KOPT-K1 (cell line): ENCODE measurements at regions not wholly inside any gene's neighbourhood (a gene's known extent, or its start where the extent isn't known, plus 50 kb on each side); places are given as distances from the start of the nearest gene placed in this dataset.
"Not testable (repeated sequence)": the region's sequence is repeated elsewhere in the genome, so short reads cannot be mapped to it uniquely, and the experiment has no call there.

Source experiments
- H3K27ac ChIP-seq: fragments of 200-600 bp; sonication (generic); 2 replicates; pipeline ENCODE4 v1.5.1; 2016; ENCODE audit warnings: antibody characterized with exemption, mild to moderate bottlenecking, low read depth, low read length; ENCODE audit not compliant: poor library complexity, severe bottlenecking
- H3K36me3 ChIP-seq: fragments of 200-600 bp; sonication (generic); 2 replicates; pipeline ENCODE4 v1.5.1; 2017; ENCODE audit warnings: antibody characterized with exemption, mild to moderate bottlenecking, low read length, moderate library complexity; ENCODE audit not compliant: insufficient read depth
- H3K9me3 ChIP-seq: fragments of 200-600 bp; sonication (generic); 2 replicates; pipeline ENCODE4 v1.5.1; 2017; ENCODE audit warnings: antibody characterized with exemption, low read length, mild to moderate bottlenecking; ENCODE audit not compliant: insufficient read depth, poor library complexity, severe bottlenecking

DNA sequence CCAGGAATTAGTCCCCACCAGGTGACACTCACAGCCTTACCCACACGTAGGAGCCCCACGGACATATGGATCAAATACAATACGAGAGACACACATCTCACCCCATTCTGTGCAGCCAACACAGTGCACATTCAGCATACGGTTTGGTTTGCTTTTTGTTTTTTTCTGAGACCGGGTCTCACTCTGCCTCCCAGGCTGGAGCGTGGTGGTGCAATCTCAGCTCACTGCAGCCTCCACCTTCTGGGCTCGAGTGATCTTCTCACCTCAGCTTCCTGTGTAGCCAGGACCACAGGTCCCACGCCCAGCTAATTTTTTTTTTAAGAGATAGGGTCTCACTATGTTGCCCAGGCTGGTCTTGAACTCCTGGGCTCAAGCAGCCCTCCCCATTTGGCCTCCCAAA, 102.8 kb downstream of the POTEB start:
- not testable (repeated sequence) for H3K36me3 ChIP-seq, H3K9me3 ChIP-seq, H3K27ac ChIP-seq

DNA sequence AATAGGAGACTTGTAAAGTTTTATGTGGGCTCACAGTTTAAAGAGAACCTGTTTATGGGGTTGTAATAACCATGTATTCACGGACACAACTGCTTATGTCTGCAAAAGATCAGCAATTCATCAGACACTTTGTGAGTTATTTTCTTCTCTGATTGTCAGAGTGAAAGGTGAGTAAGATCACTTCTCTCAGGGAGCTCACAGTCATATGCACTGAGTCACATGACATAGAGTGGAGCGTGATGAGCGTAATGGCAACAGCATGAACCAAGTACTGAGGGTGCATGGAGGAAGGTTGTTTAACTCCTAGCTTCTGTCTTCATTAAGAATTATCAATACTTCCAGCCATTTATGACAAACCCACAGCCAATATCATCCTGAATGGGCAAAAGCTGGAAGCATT, 111.0 kb downstream of the POTEB start:
- not testable (repeated sequence) for H3K36me3 ChIP-seq, H3K9me3 ChIP-seq, H3K27ac ChIP-seq

DNA sequence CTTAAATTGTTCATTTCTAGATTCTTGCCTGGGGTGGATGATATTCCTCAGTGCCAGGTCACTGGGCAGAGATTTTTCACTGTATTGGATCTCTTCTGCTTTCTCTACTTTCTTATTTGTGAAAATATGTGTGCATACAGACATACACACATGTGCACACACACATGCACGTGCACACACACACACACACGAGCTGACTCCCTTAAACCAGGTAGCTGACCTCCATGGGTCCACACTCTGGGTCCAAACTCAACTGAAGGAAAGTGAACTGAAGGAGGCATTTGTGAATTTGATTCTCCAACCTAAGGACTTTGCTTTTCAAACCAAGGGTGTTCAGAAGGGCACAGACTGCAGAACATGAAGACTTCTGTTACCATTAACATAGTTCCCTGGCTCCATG, 113.8 kb downstream of the POTEB start:
- not testable (repeated sequence) for H3K36me3 ChIP-seq, H3K27ac ChIP-seq, H3K9me3 ChIP-seq

DNA sequence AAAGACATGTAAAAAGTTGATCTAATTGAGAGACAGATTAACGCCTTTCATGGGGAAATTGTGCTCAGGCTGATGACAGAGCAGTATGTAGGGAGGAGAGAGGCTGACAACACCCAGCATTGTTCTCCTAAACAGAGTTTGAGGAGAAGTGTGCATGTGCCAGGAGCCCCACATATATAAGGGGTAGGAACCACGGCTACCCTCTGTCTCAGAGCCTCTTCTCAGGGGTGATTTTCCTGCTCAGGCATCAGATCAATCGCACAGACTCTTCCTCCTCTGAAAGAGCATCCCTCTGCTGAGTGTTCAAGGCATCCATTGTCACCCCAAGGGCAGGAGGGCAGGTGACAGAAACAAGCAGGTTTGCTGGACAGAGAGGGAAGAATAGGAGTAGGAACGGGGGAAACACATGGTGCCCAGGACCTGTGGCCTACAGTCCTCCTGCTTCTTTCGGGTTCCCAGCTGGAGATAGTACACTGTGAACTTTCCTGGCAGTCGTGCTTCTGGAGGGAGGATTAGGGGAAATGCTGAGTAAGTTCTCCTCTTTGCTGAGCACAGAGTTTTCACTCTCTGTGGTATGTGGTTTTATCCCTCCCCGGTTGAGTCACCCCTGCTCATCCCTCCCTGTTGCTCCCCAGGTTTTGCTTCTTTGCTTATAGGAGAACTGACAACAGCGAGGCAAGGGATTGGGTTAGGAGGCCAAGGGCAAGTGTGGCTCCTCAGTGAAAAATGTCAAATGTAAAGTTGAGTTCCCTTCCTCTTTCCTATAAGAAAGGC, 117.1 kb downstream of the POTEB start:
- not testable (repeated sequence) for H3K36me3 ChIP-seq, H3K9me3 ChIP-seq, H3K27ac ChIP-seq

DNA sequence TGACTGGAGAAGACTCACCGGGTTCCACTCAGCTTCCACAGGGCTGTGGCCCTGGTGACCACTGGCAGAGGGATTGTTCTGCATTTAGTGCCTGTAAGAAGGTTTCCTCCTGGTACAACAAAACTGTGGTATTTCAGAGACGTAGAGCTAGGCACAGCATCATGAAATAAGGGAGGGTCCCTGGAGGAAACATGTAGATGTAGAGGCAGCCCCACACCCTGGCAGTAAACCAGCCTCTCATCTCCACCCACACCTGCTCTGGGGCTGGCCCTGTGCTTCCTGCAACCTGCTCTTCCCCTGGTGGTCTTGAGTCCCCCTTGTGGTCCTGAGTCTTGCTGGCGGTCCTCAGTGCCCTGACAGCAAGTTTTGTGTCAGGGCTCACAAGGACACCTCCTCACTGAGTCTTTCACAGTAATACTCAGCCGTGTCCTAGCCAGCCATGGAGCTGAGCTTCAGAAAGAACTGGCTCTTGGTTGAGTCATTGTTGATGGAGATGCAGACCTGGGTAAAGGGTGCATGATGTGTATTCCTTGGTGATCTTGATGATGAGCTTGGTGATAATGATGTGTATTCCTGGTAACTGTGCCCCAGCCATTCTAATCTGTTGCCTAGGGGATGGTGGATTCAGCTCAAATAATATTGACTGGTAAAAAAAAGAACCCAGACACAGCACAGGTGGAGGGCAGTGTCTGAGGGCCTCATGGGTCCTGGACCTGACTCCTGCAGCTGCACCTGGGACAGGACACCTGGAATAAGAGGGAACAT, 118.0 kb downstream of the POTEB start:
- H3K36me3 ChIP-seq, H3K9me3 ChIP-seq, H3K27ac ChIP-seq: not testable (repeated sequence)

DNA sequence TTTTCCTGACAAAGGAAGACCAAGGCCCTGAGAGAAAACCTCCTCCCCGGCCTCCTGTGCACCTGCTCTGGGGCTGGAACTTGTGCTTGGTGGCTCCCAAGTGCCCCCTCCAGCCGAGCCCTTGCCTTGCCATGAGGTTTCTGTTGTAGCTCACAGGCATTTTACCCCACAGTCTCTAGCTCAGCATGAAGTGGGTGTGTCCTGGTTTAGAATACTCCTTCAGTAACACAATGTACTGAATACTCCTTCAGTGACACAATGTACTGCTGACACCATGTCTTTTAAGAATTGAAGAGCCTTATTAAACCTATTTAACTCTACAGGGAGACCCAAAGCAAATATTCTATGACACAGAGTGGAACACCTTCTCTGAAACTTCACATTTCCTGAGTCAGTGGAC, 123.7 kb downstream of the POTEB start:
- H3K27ac ChIP-seq, H3K9me3 ChIP-seq, H3K36me3 ChIP-seq: not testable (repeated sequence)

DNA sequence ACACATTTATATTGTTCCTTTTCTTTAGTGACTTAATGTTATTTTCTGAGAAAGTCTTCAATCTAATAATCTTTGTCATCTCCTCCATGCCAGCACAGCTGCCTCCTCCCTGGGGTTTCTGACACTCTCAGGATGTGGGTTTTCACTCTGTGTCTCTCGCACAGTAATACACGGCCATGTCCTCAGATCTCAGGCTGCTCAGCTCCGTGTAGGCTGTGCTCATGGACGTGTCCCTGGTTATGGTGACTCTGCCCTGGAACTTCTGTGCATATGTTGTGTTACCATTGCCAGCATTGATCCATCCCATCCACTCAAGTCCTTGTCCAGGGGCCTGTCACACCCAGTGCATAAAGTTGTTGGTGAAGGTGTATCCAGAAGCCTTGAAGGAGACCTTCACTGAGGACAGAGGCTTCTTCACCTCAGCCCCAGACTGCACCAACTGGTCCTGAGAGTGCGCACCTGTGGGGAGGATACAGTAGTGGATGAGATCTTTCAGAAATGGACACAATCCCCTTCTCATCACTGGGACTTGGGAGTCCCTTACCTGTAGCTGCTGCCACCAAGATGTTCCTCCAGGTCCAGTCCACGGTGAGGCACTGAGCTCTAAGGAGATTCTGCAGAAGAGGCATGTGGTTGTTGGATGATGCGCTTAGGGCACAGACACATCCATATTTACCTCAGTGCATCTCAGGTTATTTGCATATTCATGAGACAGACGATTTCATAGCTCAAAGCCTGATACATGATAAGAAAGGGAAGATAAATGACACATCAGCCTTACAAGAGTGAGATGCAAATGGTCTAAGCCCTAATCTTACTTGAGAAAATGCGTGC, 125.2 kb downstream of the POTEB start:
- H3K27ac ChIP-seq: not testable (repeated sequence)

DNA sequence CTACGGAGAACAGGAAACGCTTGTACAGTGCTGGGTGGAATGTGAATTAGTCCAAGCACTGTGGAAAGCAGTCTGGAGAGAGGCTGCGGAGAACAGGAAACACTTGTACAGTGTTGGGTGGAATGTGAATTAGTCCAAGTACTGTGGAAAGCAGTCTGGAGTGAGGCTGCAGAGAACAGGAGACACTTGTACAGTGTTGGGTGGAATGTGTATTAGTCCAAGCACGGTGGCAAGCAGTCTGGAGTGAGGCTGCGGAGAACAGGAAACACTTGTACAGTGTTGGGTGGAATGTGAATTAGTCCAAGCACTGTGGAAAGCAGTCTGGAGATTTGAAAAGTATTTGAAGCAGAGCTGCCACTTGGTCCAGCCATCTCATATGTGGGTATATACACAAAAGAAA, 128.4 kb downstream of the POTEB start:
- H3K36me3 ChIP-seq, H3K27ac ChIP-seq, H3K9me3 ChIP-seq: not testable (repeated sequence)

More for the DNA sequence above, 125.2 kb downstream of the POTEB start:
- not testable (repeated sequence) for H3K36me3 ChIP-seq, H3K9me3 ChIP-seq

DNA sequence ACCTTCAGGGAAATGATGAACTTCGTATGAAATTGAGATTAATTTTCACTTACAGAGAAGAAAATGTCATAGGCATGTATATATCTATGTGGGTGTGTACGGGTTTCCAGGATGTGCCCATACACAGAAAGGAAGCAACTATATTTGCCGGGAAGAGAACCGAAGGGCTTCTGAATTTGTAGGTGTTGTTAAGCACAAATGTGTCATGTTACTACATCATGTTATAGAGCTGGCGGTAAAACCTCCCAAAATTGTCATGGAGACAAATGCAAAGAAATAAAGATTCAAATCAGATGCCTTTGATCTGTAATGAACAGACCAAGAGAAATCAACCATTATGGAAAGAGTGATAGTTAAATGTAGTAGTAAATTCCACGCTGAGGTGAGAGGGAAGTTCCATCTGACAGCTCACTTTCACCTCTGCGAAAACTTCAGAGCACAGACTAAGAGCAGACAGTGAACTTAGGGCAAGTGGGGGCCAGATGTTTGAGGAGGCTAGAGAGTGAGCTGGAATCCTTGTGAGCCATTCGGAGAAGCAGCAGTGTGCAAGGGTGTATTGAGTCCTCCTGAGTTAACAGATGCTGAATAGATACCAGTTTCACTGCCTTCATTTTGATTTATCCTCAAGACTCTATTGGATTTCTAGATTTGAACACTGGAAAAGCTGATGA, 133.2 kb downstream of the POTEB start:
- not testable (repeated sequence) for H3K36me3 ChIP-seq, H3K9me3 ChIP-seq, H3K27ac ChIP-seq

DNA sequence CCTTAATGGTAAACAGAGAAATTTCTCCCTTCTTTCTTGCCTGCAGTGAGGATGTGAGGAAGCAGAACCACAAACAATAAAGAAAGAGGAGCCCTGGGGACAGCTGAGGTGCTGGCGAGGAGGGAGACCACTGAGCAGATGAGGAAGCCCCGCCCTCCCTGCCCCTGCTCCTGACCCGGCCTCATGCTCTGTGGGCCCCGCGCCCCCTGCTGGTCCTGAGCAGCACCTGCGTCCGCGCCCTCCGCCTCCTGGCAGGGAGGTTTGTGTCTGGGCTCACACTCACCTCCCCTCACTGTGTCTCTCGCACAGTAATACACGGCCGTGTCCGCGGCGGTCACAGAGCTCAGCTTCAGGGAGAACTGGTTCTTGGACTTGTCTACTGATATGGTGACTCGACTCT, 135.5 kb downstream of the POTEB start:
- not testable (repeated sequence) for H3K9me3 ChIP-seq, H3K27ac ChIP-seq, H3K36me3 ChIP-seq

DNA sequence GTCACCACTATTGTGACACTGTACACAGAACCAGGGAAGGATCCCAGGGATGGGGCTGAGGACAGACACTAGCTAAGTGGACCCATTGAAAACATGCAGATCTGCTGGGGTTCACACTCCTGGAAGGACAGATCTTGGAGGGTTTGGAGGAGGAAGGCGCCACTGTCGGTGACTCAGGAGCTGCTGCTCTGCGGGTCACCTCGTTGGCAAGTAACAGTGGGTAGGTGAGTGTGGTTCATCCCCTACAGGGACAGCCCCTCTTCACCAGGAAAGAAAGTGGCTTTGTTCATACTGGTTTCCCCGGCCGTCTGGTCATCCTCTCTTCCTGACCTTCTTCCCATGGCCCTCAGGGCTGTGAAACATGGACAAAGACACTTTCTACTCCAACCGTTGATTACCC, 139.5 kb downstream of the POTEB start:
- not testable (repeated sequence) for H3K9me3 ChIP-seq, H3K27ac ChIP-seq, H3K36me3 ChIP-seq

DNA sequence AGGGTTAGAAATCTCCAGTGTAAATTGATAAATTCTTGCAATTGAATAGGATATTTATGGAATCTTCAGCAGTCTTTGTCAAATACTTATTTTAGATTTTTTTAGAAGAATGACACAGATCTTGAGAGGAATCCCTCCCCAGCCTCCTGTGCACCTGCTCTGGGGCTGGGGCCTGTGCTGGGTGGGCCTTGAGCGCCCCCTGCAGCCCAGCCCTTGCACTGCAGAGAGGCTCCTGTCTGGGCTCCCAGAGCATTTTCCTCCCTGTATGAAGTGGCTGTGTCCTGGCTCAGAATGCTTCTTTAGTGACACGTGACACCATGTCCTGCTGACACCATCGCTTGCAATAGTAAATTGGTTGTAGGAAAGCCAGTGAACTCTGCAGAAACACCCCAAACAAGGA, 141.1 kb downstream of the POTEB start:
- H3K36me3 ChIP-seq, H3K27ac ChIP-seq, H3K9me3 ChIP-seq: not testable (repeated sequence)

DNA sequence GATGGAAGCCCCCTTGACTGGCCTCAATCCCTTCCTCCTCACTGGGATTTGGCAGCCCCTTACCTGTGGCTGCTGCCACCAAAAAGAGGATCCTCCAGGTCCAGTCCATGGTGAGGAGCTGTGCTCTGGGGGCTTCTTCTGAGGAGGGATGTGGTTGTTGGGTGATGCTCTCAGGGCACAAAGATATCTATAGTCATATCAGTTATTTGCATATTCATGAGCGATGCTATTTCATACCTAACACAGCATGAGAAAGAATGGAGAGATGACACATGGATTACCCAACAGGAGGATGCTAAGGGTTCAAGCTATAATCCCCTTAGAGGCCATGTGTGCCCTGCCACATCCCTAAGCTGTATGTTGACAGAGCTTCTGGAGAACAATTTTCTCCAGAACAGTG, 141.7 kb downstream of the POTEB start:
- not testable (repeated sequence) for H3K27ac ChIP-seq, H3K36me3 ChIP-seq, H3K9me3 ChIP-seq

DNA sequence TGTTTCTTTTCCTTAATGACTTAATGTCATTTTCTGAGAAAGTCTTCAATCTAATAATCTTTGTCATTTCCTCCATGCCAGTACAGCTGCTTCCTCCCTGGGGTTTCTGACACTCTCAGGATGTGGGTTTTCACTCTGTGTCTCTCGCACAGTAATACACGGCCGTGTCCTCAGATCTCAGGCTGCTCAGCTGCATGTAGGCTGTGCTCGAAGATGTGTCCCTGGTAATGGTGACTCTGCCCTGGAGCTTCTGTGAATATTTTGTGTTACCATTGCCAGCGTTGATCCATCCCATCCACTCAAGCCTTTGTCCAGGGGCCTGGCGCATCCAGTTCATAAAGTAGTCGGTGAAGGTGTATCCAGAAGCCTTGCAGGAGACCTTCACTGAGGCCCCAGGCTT, 142.2 kb downstream of the POTEB start:
- not testable (repeated sequence) for H3K9me3 ChIP-seq, H3K27ac ChIP-seq, H3K36me3 ChIP-seq

DNA sequence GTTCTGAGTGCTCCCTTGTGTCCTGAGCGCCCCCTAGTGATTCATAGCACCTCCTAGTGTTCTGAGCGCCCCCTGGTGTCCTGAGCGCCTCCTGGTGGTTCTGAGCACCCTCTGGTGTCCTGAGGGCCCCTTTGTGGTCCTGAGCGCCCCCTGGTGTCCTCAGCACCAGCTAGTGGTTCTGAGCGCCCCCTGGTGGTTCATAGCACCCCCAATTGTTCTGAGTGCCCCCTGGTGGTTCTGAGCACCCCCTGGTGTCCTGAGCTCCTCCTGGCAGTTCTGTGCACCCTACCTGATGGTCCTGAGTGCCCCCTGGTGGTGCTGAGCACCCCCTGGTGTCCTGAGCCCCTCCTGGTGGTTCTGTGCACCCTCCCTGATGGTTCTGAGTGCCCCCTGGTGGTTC, 146.0 kb downstream of the POTEB start:
- H3K9me3 ChIP-seq, H3K27ac ChIP-seq, H3K36me3 ChIP-seq: not testable (repeated sequence)
